SKM-1 (cell line): ENCODE measurements at regions not wholly inside any gene's neighbourhood (a gene's known extent, or its start where the extent isn't known, plus 50 kb on each side); places are given as distances from the start of the nearest gene placed in this dataset.
"Not testable (repeated sequence)": the region's sequence is repeated elsewhere in the genome, so short reads cannot be mapped to it uniquely, and the experiment has no call there.

ENCODE experiments used
- DNase-seq: peaks from one replicate; lab custom pipeline; 2025; ENCODE audit not compliant: unreplicated experiment; lab: John Stamatoyannopoulos, UW

DNA sequence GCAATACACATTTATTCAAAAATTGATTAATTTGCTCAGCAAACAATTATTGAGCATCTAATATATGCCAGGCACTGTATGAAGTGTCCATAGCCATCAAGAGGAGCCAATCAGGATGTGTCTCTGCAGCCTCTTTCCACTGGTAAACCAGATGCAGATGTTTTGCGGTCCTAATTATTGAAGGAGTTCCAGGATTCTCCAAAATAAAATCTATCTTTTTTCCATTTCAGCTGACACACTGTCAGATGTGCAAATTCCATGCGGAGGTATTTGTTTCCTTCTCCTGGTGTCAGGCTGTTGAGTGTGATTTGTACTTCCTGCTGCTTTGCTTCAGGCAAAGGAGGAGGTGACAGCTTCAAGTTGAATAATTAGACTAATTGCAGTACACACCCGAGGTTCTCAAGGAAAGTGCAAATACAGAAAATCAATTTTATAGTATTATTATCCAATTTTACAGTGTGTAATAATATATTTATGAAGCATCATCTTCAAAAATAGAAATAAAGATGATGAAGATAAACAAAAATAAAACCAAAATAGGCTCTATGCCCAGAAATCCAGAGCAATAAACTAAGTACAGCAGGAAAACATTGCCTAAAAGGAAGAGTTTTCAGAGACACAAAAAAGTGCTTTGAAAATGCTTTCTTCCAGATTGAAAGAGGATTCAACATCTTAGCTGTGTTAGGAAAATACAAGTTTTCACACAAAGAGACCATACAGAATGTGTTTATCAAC, 1352.9 kb upstream of the CHAC2 start:
- no peak for DNase-seq

DNA sequence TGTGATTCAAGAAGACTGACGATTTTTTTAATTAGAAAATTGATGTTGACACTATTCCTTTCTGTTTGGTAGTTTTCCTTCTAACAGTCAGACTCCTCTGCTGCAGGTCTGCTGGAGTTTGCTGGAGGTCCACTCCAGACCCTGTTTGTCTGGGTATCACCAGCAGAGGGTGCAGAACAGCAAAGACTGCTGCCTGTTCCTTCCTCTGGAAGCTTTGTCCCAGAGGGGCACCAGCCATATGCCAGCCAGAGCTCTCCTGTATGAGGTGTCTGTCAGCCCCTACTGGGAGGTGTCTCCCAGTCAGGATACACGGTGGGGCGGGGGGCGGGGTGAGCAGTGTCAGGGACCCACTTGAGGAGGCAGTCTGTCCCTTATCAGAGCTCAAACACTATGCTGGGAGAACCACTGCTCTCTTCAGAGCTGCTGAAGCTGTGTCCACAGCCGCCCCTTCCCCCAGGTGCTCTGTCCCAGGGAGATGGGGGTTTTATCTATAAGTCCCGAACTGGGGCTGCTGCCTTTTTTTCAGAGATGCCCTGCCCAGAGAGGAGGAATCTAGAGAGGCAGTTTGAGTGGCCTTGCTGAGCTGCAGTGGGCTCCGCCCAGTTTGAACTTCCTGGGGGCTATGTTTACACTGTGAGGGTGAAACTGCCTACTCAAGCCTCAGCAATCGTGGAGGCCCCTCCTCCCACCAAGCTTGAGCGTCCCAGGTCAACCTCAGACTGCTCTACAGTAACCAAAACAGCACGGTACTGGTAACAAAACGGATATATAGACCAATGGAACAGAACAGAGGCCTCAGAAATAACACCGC, 1358.1 kb upstream of the CHAC2 start:
- not testable (repeated sequence) for DNase-seq

DNA sequence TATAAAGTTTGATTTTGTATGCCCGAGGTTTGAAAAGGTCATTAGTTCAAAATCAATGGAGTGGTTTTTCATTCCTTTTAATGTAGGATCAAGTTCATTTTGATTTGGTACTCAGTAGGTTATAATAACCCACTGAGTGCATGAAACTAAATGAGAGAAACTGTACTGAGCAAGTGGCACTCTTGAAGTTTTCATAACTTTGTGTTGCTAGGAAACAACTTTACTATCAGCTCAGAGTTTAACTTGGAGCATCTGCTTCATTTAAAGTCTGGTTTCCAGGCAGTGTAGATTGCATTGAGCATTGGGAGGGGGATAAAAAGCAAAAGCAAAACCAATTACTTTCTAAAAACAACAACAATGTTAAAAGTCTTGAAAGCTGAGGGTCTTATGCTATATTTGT, 1361.6 kb upstream of the CHAC2 start:
- DNase-seq = no peak

DNA sequence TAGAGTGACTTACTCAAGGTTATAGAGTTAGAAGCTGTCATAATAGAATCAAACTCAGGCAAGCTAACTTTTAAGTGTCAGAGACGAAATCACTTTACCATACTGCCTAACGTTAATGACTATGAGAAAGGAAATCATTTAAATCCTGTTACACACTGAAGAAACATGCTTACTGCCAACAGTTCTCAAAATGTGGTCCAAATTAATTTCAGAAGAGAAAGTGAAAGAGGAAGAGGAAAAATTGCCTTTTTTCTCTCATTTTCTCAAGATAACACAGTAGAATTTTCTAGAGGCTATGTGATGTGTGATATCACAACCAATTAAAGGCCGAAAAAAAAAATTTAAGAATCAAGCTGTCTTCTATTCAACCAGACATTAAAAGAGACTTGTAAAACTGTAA, 1362.7 kb upstream of the CHAC2 start:
- DNase-seq = no peak

DNA sequence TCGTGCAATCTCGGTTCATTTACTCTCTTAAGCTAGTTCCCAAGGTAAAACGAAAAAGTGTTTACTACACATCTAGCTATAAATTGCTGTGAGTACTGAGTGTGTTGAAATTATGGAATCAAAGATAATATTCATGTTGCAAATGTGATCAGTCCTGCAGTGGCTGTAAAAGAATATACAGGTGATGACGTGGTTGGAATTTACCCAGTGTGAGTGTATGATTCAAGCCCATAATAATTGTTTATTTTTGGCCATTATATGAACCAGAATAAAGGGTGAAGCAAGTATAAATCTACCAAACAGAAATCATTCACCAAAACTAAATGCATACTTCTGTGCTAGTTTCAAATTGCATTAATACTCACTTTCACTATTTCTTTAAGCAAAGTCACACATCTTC, 1363.6 kb upstream of the CHAC2 start:
- DNase-seq = no peak

DNA sequence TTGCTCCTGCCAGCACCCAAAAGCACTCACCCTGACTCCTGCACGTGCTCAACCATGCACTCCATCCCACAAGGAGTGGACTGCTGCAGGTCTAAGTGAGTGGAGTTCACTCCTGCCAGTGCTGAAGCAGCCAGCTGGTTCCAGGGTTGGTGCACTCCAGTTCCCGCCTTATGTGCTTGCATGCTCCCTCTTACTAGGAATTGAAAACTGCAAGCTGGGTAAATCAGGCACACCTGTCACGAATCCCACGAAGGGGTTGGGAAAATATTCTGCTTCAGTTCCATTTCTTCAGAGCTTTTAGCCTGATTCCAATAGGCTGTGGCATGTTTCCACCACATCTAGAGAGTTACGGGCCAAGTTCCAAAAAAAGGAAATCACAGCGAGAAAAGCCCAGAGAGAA, 1365.5 kb upstream of the CHAC2 start:
- no peak for DNase-seq

DNA sequence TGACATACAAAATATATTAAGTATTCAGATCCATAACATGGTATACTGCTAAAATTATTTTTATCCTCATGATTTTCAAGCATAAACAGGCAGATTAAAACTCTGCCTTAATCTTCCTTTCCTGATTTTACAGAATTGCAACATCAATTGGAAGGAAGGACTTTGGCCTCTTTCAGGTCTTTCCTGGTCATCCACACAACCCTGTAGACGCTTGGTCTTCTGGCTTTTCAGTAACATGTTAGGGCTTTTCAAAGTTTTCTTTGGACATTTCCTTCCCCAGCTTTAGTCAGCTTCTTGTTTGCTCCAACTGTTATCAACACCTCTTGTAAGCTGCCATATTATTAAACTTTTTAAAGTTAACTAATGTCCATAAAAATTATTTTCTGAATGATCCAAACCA, 1364.9 kb upstream of the NRXN1 start:
- DNase-seq = no peak

DNA sequence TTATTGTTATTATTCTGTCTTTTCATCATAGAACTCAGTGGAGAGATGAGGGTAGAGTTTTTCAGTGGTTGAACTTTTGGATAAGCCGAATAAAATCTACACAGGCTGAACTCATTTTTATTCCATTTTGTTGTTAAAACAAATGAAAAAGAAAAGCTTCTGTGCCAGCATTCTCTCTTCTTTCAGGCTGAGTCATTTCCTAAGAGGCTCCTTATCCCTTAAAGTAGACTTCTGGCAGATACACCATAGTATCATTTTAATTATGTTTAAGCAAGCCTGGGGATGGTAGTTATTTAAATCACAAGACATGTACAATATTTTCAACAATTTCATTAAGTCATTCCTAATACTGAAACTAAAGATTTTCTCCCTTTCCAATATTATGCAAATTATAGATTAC, 1364.0 kb upstream of the NRXN1 start:
- no peak for DNase-seq

DNA sequence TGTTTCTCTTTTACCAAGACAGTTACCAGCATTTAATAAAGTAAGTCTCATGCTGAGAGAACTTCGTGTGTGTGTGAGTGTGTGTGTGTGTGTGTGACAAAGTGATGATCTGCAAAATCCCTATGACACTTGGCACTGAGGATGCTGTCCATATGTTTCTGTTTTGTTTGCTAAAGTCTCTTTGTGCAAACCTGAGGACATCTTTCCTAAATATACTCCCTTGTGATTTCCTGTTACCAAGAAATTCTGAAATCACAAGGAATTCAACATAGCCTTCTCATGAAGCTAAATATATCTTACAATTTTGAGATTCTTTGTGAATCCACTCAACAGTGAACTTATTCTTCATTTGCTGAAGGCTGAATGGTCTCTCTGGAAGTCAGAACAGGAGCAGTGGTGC, 1359.7 kb upstream of the NRXN1 start:
- DNase-seq = no peak

DNA sequence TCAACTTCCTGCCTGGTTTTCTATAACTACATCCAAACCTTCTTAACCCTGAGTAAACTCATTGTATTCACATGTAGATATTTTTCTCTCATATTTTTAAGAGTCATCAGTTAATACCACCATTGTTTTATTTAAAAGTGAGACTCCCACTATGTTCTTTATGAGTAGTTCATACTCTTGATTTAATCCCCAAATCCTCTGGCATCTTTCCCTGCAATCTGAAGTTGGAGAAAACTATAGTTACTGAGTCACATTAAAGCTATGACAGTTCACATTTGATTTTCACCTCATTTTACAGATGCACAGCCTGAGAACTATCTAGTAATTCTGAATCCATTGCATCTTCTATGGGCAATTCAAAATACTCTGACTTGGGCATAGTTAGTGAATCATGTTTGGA, 1358.7 kb upstream of the NRXN1 start:
- no peak for DNase-seq

DNA sequence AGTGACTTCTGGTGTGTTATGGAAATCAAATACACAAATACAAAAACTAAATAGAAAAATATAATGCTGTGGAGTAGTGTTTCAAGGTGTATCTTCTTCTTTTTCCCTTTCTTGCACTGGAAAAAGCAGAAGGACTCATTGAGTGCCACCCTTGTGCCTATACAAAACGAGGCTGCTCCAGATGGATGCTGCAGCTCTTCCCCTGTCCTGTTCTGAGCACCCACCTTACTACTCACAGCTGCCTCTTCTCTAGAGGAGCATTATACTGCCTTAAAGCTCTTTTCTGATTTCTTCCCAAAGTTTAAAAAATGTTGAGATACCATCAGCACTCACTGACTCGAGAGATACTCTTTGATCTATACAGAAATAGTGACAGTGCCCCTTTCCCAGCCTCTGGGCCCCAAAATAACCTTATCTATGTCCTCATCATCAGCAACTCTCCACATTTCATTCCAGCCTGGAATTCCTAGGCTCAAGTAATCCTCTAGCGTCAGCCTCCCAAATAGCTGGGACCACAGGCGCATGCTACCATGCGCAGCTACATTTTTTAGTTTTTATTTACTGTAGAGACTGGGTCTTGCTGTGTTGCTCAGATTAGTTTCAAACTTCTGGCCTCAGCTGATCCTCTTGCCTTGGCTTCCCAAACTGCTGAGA, 1356.1 kb upstream of the NRXN1 start:
- no peak for DNase-seq

DNA sequence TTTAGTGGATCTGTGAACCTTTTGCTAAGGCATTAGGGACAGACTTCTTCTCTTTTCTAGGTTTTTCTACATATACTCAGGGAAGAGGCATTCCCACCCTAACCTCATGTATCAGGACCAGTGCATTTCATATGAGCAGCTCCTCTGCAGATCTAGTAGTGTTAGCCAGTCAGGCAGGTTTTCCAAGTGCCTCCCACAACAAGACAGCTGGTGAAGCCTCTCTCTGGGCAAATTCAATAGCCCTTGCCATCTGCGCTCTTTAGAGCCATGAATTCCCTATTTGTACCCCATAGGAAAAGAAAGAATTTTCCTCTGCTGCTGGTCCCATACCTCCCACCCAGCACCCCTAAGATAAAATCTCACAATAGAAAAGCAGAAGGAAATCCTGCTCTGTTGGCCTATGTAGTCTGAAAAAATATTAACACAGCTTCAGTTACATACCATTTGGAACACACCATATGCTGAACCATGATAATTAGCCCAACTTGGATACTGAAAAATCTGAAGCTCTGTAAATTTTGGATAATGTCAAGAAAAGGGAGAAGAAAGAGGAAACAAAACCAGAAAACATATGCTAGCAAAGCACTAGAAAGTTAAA, 1354.6 kb upstream of the NRXN1 start:
- no peak for DNase-seq

DNA sequence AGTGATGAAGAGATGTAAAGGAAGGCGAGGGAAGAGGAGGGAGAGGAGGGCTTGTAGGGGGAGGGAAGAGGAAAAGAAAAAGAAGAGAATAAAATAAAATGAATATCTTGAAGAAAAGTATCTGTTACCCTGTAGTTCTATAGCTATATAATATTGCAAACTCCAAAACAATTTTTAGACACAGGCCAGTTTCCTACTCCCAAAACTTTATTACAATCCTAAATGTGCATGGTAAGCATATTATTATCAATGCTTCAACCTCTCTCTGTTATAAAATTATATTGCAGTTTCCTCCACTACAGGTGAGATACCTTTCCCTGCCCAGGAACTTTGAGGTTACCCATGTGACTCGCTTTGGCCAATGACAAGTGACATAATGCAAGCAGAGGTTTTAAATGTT, 1351.6 kb upstream of the NRXN1 start:
- no peak for DNase-seq

DNA sequence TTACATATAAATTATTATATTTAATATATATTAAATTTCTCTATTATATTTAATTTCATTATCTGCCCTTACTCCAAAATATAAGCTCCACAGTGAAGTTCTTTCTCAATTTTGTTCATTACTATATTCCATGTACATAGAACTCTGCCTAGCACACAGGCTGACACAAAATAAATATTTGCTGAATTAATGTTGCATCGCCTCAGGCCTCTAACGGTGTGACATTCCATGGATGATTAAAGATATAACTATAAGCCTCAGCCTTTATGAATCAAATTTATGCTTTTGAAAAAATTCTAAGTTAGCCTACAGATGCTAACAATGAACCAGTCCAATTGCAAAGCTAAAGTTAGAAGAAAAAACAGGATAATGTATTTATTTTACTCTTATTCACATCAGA, 1337.2 kb upstream of the NRXN1 start:
- no peak for DNase-seq

DNA sequence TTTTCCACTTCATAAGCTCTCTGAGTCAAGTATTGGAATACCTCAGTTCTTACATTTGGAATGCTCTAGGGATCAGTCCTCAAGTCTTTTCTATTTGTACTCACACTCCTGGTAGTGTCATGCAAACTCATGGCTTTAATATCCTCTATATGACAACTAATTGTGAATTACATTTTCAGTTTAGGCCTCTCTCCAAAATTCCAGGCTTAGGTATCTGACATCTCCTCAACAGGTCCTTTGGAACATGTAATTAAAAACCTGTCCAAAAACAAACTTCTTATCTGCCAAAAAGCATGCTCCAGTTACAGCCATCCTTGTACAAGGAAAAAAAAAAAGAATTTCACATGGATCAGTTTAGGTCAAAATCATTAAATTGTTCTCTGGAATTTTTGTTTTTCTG, 1336.2 kb upstream of the NRXN1 start:
- DNase-seq = no peak

DNA sequence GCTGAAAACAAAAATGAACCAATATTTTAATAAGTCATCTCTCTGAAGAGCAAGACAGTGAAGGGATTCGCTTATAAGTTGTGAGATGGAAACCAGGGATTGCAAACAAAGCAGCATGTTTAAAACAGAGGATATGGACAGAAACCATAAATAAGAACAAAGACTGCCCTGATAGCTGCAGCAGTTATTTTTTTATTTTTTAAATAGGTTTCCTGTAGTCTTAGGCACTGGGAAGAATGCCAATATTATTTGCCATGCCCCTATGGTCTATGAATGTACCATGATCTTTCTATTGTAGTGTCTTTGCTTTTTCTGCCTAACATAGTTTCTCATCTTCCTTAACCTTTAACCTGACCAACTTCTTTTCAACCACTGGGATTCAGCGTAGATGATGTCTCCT, 1334.0 kb upstream of the NRXN1 start:
- DNase-seq = no peak

DNA sequence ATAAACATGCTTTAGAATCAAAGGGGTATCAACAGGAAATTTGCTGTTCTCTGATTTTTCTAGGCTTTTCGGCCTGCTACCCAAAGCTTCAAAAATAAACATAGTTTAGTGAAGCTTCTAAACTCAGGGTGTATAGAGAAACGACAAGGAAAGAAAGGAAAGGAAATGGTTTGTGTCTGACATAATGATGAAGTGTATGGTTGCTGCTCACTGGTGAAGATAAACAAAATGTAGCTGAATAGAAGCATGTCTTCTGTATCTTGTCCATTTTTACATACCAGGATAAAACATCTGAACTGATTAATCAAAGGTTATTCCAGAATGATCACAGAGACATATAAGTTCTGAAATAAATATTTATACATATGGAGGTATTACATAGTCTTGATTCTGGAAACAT, 1324.6 kb upstream of the NRXN1 start:
- DNase-seq = no peak

DNA sequence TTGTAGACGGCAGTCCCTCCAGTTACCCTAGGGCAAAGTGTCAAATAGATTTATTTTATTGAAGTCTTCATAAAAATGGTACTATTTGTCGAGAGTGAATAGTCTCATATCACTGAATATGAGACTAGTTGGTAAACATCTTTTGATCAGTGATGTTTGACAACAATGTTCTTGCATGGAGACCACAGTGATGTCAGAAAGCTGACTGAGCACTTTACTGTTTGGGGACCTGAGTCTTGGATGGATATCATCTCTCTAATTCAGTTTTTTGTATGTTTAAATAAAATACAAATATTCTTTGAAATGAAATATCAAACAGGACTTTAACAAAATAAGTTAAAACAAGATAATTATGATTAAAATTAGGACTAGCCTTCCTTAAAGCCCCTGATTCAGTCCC, 1315.4 kb upstream of the NRXN1 start:
- DNase-seq = no peak

DNA sequence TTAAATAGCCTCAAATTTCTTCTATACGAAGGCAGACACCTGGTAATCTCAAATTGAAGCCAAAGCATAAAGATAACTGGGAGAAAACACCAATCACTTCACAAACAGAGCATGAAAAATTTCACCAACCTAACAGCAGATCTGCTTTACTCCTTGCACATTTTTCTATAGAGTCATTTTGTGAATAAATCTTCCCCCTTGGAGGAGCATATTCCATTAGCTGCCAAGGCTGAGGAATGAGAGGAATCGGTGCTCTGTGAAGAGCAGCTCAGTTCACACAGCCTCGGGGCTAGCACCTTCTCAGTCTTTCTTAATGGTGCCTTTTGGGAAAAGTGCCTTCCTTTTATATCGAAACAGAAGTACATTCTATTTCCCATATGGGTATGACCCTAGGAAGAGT, 1313.7 kb upstream of the NRXN1 start:
- no peak for DNase-seq

DNA sequence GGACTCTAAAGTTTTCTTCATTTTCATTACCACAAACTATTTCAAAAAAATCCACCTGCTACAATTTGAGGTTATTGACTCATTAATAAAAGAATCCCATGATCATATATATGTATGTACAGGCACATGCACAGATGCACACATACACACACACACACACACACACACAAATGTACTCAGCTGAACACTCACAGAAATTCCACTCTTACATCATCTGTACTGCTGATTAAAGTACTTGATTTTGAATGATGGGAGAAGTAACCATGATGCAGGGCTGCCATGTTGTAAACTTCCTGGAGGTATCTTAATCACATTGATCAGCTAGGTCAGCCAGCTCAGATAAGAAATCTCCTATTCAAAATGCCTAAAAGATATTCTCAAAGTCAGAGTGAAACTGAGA, 1313.2 kb upstream of the NRXN1 start:
- DNase-seq = no peak

DNA sequence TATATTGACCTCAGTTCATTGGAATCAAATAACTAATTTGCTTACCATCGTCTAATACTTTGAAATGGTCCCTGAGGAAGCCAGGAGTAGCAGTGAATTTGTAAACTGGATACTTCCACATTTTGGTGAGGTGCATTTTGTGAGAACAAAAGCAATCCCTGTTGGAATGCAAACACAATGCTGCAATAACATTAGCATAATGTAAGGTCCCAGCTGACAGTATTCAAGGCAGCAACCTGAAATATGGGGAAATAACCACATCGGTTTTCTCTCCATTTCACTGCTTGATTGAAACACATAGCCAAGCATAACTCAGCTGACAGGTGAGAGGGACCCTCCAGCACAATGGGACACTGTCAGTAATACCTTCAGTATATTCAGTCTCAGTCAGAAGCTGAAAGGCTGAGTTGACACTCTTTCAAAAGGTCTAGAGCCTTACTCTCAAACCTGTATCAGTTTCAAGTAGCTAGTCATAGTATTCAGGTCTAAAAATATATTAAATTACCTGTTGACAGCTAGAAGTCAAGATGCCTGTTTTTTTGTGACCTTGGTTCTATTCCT, 1311.9 kb upstream of the NRXN1 start:
- DNase-seq = no peak

DNA sequence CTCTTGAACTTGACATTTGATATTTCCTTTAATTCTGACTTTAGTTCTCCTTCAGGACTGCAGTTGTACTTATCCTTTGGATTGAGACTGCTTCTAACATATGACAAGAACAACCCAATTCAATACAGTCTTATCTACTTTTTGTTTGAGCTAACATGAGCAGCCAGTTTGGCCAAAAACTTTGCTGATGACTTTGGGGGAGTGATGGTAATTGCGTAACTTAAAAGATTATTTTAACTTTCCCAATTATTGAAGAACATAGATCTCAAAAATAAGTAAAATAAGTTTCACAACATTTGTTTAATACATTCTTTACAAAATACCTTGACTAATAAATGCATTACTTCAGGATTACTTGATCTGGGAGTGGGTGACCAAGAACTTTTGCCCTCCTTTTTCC, 1311.1 kb upstream of the NRXN1 start:
- no peak for DNase-seq
